ENCODE measurements at regions not wholly inside any gene's neighbourhood (a gene's known extent, or its start where the extent isn't known, plus 50 kb on each side); places are given as distances from the start of the nearest gene placed in this dataset.
"Not testable (repeated sequence)": the region's sequence is repeated elsewhere in the genome, so short reads cannot be mapped to it uniquely, and the experiment has no call there.

GRCh38 chr1:47638240-47638639 lies 200.4 kb downstream of the FOXD2 start:
- DNase-seq, result no peak

GRCh38 chr1:47638713-47639112 lies 200.9 kb downstream of the FOXD2 start:
- no peak for DNase-seq

- no peak for DNase-seq
Observed at GRCh38 chr1:47643306-47644211, 205.7 kb downstream of the FOXD2 start.

GRCh38 chr1:47644212-47644573 lies 206.3 kb downstream of the FOXD2 start:
- DNase-seq, result no peak

DNA sequence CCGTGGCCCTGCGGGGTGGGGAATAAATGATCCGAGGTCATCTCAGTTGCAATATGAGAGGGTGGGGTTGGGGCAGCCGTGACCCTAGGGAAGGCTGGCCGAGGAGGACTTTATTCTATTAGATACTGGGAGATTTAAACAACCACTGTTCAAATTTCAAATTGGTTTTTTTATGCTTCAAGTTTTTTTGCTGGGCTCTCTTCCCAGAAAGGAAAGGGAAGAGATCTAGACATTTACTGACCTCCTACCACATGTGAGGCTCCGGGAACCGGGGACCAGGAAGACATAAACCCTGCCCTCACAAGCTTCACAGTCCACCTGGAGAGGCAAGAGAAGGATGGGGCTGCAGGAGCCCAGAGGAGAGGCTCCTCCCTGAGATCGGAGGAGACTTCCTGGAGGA lies 207.3 kb downstream of the FOXD2 start:
- DNase-seq, result no peak

- no peak for DNase-seq
Observed at GRCh38 chr1:47646676-47647075, 208.8 kb downstream of the FOXD2 start.

DNA sequence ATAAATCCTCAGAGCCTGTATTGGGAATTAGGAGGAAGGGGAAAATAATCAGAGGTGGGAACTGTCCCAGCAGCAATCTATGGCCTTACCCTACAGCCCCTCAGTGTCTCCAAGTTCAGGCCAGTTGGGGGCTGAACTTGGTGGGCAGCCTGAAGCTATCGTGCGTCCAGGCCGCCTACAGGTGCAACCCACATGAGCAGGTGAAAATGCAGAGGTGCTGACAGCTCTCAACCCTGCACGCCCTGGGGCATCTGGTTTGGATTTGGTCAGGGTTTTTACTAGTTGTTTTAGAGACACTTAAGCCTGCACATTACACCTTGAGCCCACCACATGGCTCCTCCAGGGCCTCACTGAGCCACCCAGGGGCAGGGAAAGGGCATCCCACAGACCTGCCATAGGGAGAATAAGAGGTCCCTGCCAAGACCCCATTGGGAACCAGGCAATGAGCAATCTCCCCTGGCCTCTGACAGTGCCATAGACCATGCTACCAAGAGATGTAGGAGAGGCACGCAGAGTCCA lies 209.5 kb downstream of the FOXD2 start:
- no peak for DNase-seq

GRCh38 chr1:47650205-47650604 lies 212.4 kb downstream of the FOXD2 start:
- no peak for DNase-seq

GRCh38 chr1:47650611-47651010 lies 212.8 kb downstream of the FOXD2 start:
- DNase-seq, result no peak

DNA sequence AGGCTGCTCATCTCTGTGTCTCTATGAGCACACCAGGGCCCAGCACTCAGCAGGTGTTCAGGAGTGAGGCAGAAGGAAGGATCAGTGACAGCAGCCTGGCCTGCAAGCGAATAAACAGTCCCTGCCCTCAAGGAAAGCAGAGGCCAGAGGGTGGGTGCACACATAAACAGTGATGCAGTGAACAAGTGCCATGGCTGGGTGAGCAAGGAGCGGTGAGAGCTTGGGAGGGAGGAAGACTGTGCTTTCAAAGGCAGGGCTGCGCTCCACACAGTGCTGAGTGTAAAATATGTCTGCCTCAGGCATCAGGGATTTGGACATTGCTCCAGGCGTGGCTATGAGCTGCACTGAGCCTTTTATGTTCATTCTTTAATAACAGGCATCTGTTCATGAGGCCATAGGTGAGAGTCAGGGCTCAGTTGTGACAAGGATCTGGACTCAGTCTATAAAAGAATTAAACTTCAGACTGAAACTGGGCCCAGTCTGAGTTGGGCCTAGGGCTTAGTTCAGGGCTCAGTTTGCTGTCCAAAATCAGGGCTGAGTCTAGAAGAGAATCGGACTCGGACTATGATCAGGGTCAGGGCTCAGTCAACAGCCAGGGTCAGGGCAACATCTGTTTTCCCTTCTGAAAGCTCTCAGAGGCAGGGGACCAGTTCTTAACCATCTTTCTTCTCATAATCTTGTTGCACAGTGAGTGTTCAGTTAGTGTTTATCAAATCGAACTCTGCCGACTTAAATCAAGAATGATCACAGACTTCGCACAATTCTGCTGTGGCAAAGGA lies 213.7 kb downstream of the FOXD2 start:
- DNase-seq, result no peak

- DNase-seq, result no peak
Observed at GRCh38 chr1:47655521-47656300, 217.9 kb downstream of the FOXD2 start.

GRCh38 chr1:47656719-47657685 lies 219.2 kb downstream of the FOXD2 start:
- no peak for DNase-seq

DNA sequence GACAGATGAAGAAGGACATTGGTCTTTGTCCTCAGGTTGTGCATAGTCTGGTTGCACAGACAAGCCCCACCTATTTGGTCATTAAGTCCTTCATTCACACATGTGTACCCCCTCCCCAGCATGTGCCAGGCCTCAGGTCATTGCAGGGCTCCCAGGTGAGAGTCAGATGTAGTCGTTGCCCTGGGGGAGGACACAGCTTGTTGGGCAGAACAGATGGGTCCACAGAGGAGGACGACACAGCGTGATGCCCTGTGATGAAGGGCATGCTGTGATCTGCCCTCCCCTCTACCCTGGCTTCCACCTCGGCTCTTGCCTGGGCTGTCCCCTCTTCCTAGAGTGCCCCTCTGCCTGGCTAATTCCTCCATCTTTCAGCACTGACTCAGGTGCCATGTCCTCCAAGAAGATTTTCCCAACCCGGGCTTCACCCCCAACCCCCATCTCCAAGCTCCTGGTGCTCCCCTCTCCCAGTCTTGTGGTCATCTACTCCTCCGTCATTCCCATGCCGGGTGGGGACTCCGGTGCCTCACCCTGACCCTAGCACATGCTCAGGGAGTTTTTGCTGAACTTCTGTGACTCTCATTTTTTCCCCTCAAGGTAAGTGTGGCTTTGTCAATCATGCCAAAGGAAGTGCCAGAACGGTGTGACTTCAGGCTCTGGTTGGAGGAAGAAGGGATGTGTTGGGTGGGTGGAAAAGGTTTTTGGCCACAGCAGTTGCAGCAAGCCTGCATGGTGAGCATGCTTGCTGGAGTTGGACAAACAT lies 220.5 kb downstream of the FOXD2 start:
- no peak for DNase-seq

GRCh38 chr1:47659146-47659545 lies 221.3 kb downstream of the FOXD2 start:
- DNase-seq, result no peak

DNA sequence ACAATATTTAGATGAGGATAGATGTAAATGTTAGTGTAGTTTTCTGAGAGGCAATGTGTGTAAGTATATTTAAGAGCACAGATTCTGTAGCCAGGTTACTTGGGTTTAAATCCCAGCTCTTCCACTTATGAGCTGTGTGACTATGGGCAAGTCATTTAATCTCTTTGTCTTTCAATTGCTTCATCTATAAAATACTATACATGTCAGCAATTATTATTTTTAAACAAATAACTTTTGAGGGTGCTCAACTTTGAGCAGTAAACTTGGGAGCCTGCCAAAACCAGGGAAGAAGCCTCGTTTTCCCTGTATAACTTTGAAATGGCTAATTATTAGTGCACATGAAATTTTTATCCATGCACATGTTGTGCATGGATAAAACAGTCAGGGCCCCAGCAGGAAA lies 222.8 kb downstream of the FOXD2 start:
- DNase-seq, result no peak

DNA sequence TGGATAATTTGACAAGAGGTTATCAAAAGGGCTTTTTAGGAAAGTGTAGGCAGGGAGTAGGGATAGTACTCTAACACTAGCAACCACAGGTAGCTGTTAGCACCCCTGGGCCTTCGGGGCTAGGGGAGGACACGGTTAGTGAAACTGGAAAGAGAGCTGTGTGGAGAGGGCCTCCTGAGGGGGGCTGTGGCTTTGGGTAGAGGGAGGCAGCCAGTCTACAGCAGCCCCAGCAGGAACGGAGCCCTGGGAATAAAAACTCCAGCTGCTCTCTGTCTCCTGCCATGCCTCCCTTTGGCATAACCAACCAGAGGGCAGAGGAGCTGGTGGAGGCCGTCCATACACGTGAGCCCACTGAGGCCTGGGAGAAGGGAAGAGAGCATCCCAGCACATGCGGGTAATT lies 223.2 kb downstream of the FOXD2 start:
- no peak for DNase-seq

- DNase-seq, result no peak
Observed at GRCh38 chr1:47662068-47662467, 224.2 kb downstream of the FOXD2 start.

- DNase-seq, result no peak
Observed at GRCh38 chr1:47663286-47663685, 225.4 kb downstream of the FOXD2 start.

- no peak for DNase-seq
Observed at GRCh38 chr1:47664356-47664755, 226.5 kb downstream of the FOXD2 start.

- DNase-seq, result not testable (repeated sequence)
Observed at GRCh38 chr1:47664896-47665295, 227.1 kb downstream of the FOXD2 start.

DNA sequence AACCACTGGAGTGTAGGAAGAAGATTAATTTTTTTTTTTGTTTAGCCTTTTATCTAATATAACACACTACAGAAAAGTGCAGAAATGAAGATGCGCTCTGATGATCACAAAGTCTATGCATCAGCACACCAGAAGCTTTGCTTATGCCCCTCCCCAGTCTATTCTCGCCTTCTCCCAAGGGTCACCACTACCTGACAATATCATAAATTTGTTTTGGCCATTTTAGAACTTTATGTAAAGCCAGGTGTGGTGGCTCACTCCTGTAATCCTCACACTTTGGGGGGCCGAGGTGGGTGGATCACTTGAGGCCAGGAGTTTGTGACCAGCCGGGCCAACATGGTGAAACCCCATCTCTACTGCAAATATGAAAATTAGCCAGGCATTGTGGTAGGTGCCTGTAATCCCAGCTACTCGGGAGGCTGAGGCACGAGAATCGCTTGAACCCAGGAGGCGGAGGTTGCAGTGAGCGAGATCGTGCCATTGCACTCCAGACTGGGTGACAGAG lies 231.3 kb downstream of the FOXD2 start:
- DNase-seq, result no peak

Measured in NCI-H1930 (cell line).